ENCODE measurements at regions not wholly inside any gene's neighbourhood (a gene's known extent, or its start where the extent isn't known, plus 50 kb on each side); places are given as distances from the start of the nearest gene placed in this dataset.

GRCh38 chr9:14546693-14547092 is 146.5 kb downstream of the ZDHHC21 start:
- TF ChIP-seq OSR2 (tag by site-specific recombination; IDR thresholded peaks at IDR 0.05) = no peak
- no peak for TF ChIP-seq SP3 (tag by site-specific recombination; IDR thresholded peaks at IDR 0.05)
- no peak for TF ChIP-seq KLF16 (tag by site-specific recombination; IDR thresholded peaks at IDR 0.05)
- TF ChIP-seq ZNF558 (tag by site-specific recombination; IDR thresholded peaks at IDR 0.05) = no peak

GRCh38 chr9:14542071-14542470 is 151.2 kb downstream of the ZDHHC21 start:
- no peaks in the 10 kb centered on the region for H3K36me3 ChIP-seq (ENCODE audit: control insufficient read depth in 2 of 2, insufficient read depth in 1 of 2, low read length in 2 of 2)
- TF ChIP-seq REST (tag by site-specific recombination; IDR thresholded peaks at IDR 0.05) (no peak), ZNF335 (tag by site-specific recombination; conservative IDR thresholded peaks at IDR 0.05) (no peak), ZNF169 (tag by site-specific recombination; IDR thresholded peaks at IDR 0.05) (no peak), ZNF514 (tag by site-specific recombination; IDR thresholded peaks at IDR 0.05) (no peak), KLF8 (tag by site-specific recombination; IDR thresholded peaks at IDR 0.05) (no peak), ZNF239 (tag by site-specific recombination; IDR thresholded peaks at IDR 0.05) (no peak), ZNF449 (tag by site-specific recombination; IDR thresholded peaks at IDR 0.05) (no peak), MYNN (tag by site-specific recombination; IDR thresholded peaks at IDR 0.05; ENCODE audit: borderline replicate concordance) (no peak), ZNF248 (tag by site-specific recombination; IDR thresholded peaks at IDR 0.05) (no peak), ZFP41 (tag by site-specific recombination; IDR thresholded peaks at IDR 0.05; ENCODE audit: borderline replicate concordance) (no peak), ZNF18 (tag by site-specific recombination; IDR thresholded peaks at IDR 0.05) (no peak), ZNF571 (tag by site-specific recombination; IDR thresholded peaks at IDR 0.05) (no peak)
- CTCF ChIA-PET = no interaction called here
- H3K4me1 ChIP-seq (ENCODE audit: control insufficient read depth, insufficient read depth, low read length) = no peaks in the 10 kb centered on the region
- no peaks in the 10 kb centered on the region for H3K9me3 ChIP-seq (ENCODE audit: control insufficient read depth, insufficient read depth, low read depth, low read length)
- H3K4me3 ChIP-seq (ENCODE audit: low read depth, low read length) = no peak overlapping the region
- H3K27ac ChIP-seq (ENCODE audit: extremely low read depth, low read depth, low read length) = no peak overlapping the region
- POLR2A ChIA-PET = no interaction called here

More at GRCh38 chr9:14546693-14547092, 146.5 kb downstream of the ZDHHC21 start:
- Histone ChIP-seq H3K9me3 (ENCODE audit: control insufficient read depth, insufficient read depth, low read depth, low read length) (no peaks in the 10 kb centered on the region), H3K27ac (ENCODE audit: extremely low read depth, low read depth, low read length) (no peak overlapping the region), H3K4me1 (ENCODE audit: control insufficient read depth, insufficient read depth, low read length) (no peaks in the 10 kb centered on the region), H3K36me3 (ENCODE audit: control insufficient read depth in 2 of 2, insufficient read depth in 1 of 2, low read length in 2 of 2) (no peaks in the 10 kb centered on the region), H3K4me3 (ENCODE audit: low read depth, low read length) (no peak overlapping the region)
- POLR2A ChIA-PET = no interaction called here
- CTCF ChIA-PET = no interaction called here

- H3K36me3 ChIP-seq (ENCODE audit: control insufficient read depth in 2 of 2, insufficient read depth in 1 of 2, low read length in 2 of 2) = no peaks in the 10 kb centered on the region
- H3K4me1 ChIP-seq (ENCODE audit: control insufficient read depth, insufficient read depth, low read length) = no peaks in the 10 kb centered on the region
- TF ChIP-seq SETDB1 (IDR thresholded peaks at IDR 0.05; ENCODE audit: insufficient read length, low read length) = no peak
- no peak for TF ChIP-seq ZBTB21 (tag by site-specific recombination; IDR thresholded peaks at IDR 0.05)
- H3K4me3 ChIP-seq (ENCODE audit: low read depth, low read length) = no peak overlapping the region
- no peaks in the 10 kb centered on the region for H3K9me3 ChIP-seq (ENCODE audit: control insufficient read depth, insufficient read depth, low read depth, low read length)
- ChIA-PET POLR2A (no interaction called here), CTCF (no interaction called here)
- H3K27ac ChIP-seq (ENCODE audit: extremely low read depth, low read depth, low read length) = no peak overlapping the region
Measured at GRCh38 chr9:14538526-14538925, 154.7 kb downstream of the ZDHHC21 start.
